Astrocyte (in vitro differentiated cells and primary cell): ENCODE measurements at regions not wholly inside any gene's neighbourhood (a gene's known extent, or its start where the extent isn't known, plus 50 kb on each side); places are given as distances from the start of the nearest gene placed in this dataset.

Source experiments
- EZH2 ChIP-seq: IDR thresholded peaks from 2 replicates; pipeline ENCODE4 v1.6.1; 2012; ENCODE audit warnings: mild to moderate bottlenecking, low read length, inconsistent platforms; ENCODE audit not compliant: insufficient read depth
- TF ChIP-seq, protein P1 (sequence below): IDR thresholded peaks from 2 replicates; pipeline ENCODE4 v1.5.1; 2011; ENCODE audit warnings: low read depth, mild to moderate bottlenecking, inconsistent platforms, low read length, moderate library complexity; ENCODE audit not compliant: insufficient read depth

DNA sequence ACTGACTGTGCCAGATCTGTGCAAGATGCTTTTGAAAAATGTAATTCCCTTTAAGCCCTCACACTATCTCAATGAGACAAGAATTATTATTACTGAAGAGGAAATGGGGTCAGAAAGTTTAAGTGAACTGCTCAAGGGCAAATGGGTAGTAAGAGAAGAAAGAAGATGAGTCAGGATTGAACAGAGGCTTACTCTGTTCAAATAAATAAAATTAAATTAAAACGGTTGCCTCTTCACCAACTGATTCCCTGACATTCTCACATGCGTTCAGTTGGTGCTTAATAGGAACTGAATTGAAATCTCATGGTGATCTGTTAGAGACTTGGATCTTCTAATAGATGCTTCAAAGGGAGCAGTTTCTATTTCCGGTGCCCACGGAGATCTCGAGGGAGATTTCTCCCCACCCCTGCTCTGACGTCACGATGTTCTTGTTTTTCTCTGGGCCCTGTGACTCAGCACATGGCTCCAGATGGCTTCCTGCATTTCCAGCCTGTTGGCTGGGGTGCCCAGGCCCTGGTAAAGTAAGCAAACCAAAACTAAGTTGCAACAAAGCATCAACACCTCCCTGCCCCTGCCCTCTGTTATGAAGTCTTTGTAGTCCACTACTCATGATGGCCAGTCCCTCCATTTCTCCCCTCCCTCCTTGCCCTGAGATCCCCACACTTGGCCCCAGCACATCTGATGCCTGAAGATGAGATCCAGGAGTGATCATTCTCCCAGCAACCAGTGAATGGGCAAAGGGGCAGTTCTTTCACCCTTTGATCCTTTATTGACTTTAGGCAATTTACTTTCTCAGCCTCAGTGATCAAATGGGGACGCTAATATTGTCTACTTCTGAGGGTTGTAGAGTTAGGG lies 106.1 kb upstream of the CPEB4 start:
- TF ChIP-seq, protein P1, sequence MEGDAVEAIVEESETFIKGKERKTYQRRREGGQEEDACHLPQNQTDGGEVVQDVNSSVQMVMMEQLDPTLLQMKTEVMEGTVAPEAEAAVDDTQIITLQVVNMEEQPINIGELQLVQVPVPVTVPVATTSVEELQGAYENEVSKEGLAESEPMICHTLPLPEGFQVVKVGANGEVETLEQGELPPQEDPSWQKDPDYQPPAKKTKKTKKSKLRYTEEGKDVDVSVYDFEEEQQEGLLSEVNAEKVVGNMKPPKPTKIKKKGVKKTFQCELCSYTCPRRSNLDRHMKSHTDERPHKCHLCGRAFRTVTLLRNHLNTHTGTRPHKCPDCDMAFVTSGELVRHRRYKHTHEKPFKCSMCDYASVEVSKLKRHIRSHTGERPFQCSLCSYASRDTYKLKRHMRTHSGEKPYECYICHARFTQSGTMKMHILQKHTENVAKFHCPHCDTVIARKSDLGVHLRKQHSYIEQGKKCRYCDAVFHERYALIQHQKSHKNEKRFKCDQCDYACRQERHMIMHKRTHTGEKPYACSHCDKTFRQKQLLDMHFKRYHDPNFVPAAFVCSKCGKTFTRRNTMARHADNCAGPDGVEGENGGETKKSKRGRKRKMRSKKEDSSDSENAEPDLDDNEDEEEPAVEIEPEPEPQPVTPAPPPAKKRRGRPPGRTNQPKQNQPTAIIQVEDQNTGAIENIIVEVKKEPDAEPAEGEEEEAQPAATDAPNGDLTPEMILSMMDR: no peak
- no peak for TF ChIP-seq EZH2
